CD4-positive, alpha-beta T cell (primary cell): ENCODE measurements at regions not wholly inside any gene's neighbourhood (a gene's known extent, or its start where the extent isn't known, plus 50 kb on each side); places are given as distances from the start of the nearest gene placed in this dataset.

ENCODE experiments used
- ATAC-seq: fragments of 200-7000 bp; cut with Tn5 transposase; one replicate; pipeline ENCODE4 v1.10.0; 2022; ENCODE audit warnings: mild to moderate bottlenecking; ENCODE audit not compliant: poor library complexity
- CTCF ChIA-PET: fragments of 350-600 bp; sonication (Branson Sonifier 250); formaldehyde crosslinking; loops from one replicate; lab custom pipeline; 2021; ENCODE audit warnings: antibody characterized with exemption, inconsistent platforms; lab: Charles Lee
- POLR2A ChIA-PET: fragments of 350-600 bp; sonication (Branson Sonifier 250); formaldehyde crosslinking; loops from one replicate; lab custom pipeline; 2021; ENCODE audit warnings: antibody characterized with exemption, inconsistent platforms; lab: Charles Lee
- DNase-seq, 14 experiments: peaks; one replicate each; pipeline ENCODE4 v3.0.0-alpha.2; 2013 to 2020; ENCODE audit warnings: mixed read lengths in 2 of 14
- H3K27ac ChIP-seq, 2 donors: one replicate each; pipeline versions ENCODE4 v1.5.1 to v1.7.0; 2013; ENCODE audit warnings: low read length in 2 of 2, low read depth in 1 of 2, mild to moderate bottlenecking in 1 of 2
- H3K27me3 ChIP-seq, 2 experiments: 1 replicate in 1 of 2; 2 replicates in 1 of 2; pipeline versions ENCODE4 v1.6.1 to v1.7.0; 2013; ENCODE audit warnings: low read length in 2 of 2, control low read depth in 1 of 2, mild to moderate bottlenecking in 1 of 2, moderate library complexity in 1 of 2; ENCODE audit not compliant: insufficient read depth in 2 of 2, control insufficient read depth in 1 of 2
- H3K36me3 ChIP-seq: one replicate; pipeline ENCODE4 v1.6.1; 2013; ENCODE audit warnings: low read length, control low read depth; ENCODE audit not compliant: insufficient read depth
- H3K4me1 ChIP-seq: one replicate; pipeline ENCODE4 v1.6.1; 2013; ENCODE audit warnings: low read length, control low read depth; ENCODE audit not compliant: insufficient read depth
- H3K4me3 ChIP-seq: one replicate; pipeline ENCODE4 v1.5.1; 2013; ENCODE audit warnings: mild to moderate bottlenecking, low read length, moderate library complexity
- H3K9me3 ChIP-seq, 2 experiments: 1 replicate in 1 of 2; 2 replicates in 1 of 2; pipeline versions ENCODE4 v1.6.1 to v1.7.0; 2013; ENCODE audit warnings: low read length in 2 of 2, mild to moderate bottlenecking in 2 of 2, control low read depth in 1 of 2, moderate library complexity in 1 of 2; ENCODE audit not compliant: control insufficient read depth in 1 of 2, insufficient read depth in 1 of 2
- H3K27ac Mint-ChIP-seq: one replicate; pipeline ENCODE4 v1.8.0; 2020; ENCODE audit warnings: mixed read lengths
- H3K27me3 Mint-ChIP-seq: one replicate; pipeline ENCODE4 v1.8.0; 2021; ENCODE audit warnings: mixed read lengths
- H3K36me3 Mint-ChIP-seq: one replicate; pipeline ENCODE4 v1.8.0; 2021; ENCODE audit warnings: low read depth, mixed read lengths
- H3K4me1 Mint-ChIP-seq: one replicate; pipeline ENCODE4 v1.8.0; 2021; ENCODE audit warnings: low read depth, mixed read lengths
- H3K4me3 Mint-ChIP-seq: one replicate; pipeline ENCODE4 v1.8.0; 2020; ENCODE audit warnings: mild to moderate bottlenecking, mixed read lengths
- H3K9me3 Mint-ChIP-seq: one replicate; pipeline ENCODE4 v1.8.0; 2020; ENCODE audit warnings: mixed read lengths
- CTCF ChIP-seq: fragments of 200-600 bp; IDR thresholded peaks from one replicate; pipeline ENCODE4 v1.8.0; 2022; ENCODE audit warnings: antibody characterized with exemption, mild to moderate bottlenecking
- intact Hi-C, 2 experiments: fragments of 100-400 bp; cut with DNase I in 1 of 2; cut with micrococcal nuclease in 1 of 2; formaldehyde crosslinking; loops; one replicate each; pipeline versions ENCODE4 v1.15.1 to v1.9.0; 2023 to 2025; cut with DNase I, micrococcal nuclease

GRCh38 chr15:95068701-95069521 is 837.5 kb downstream of the MCTP2 start:
- intact Hi-C loops = no loop called here
- CTCF ChIA-PET = no interaction called here
- Histone ChIP-seq H3K36me3 (no peaks in the 10 kb centered on the region), H3K9me3 (peaks cover 0 to 3% of the 10 kb centered on the region in 2 experiments), H3K4me1 (no peaks in the 10 kb centered on the region), H3K27me3 (no peaks in the 10 kb centered on the region), H3K27ac (no peak overlapping the region), H3K4me3 (no peak overlapping the region)
- DNase-seq = no peak
- H3K27me3 Mint-ChIP-seq = no peaks in the 10 kb centered on the region
- POLR2A ChIA-PET = no interaction called here
- no peak for TF ChIP-seq CTCF
- no peaks in the 10 kb centered on the region for H3K4me1 Mint-ChIP-seq
- H3K9me3 Mint-ChIP-seq = no peaks in the 10 kb centered on the region
- no peaks in the 10 kb centered on the region for H3K36me3 Mint-ChIP-seq
- ATAC-seq = no peak
- no peak overlapping the region for H3K4me3 Mint-ChIP-seq
- no peak overlapping the region for H3K27ac Mint-ChIP-seq

DNA sequence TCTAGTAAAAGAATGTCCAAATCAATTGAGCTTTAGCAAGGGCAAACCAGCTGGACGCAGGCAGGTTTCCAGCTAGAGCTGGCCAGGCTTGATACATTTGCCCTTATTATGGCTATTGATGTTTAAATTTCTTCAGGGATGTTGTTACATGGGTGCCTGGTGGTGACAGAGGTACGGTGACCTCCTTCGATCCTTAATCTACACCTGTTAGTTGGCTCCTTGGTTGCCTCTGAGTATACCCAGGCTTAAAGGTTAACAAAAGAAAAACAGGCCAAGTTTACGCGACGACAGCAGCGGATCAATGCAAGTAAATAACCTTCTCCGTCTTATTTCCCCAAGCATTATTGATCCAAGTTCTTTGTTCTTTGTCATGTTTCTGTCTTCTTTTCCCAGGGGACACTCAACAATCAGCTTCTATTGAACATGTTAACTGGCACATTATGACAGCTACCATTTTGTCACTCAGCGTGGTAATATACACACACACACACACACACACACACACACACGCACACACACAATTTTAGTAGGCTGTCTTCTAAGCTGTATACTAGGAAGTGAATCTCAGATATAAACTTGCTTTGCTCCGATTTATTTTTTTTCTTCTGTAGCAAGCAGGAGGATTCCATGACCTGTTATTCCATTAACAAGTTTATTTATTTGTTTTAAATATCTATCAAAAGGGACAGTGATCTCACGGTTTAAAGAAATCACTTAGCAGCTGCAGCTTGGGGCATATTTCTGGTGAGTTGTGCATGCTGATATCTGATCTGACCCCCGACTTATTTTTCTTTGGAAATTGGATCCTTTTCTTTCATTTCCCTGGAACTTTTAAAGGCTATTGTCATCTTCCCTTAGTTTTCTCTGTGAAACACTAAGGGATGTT is 844.7 kb downstream of the MCTP2 start:
- Histone ChIP-seq H3K4me3 (no peak overlapping the region), H3K36me3 (no peaks in the 10 kb centered on the region), H3K4me1 (no peaks in the 10 kb centered on the region), H3K9me3 (no peaks in the 10 kb centered on the region), H3K27me3 (no peaks in the 10 kb centered on the region), H3K27ac (no peak overlapping the region)
- intact Hi-C loops = no loop called here
- Mint-ChIP-seq H3K4me3 (no peak overlapping the region), H3K27me3 (no peaks in the 10 kb centered on the region), H3K4me1 (no peaks in the 10 kb centered on the region), H3K36me3 (no peaks in the 10 kb centered on the region), H3K9me3 (peaks cover 2% of the 10 kb centered on the region), H3K27ac (no peak overlapping the region)
- ATAC-seq (no peak), DNase-seq (no peak)
- no peak for TF ChIP-seq CTCF
- ChIA-PET POLR2A (no interaction called here), CTCF (no interaction called here)

DNA sequence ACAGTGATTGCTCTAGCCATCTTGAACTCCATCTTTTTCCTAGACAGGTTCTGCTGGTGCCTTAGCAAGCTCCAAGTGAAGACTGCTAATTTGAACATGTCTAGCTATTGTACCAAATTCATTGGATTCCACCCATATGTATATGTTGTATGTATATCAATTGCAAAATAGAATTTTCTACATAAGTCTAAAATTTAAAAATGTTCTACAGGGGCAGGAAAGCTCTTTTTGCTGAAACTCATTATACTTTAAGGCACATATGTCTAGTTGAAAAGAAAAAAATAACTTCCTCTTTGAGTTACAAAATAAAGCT is 845.3 kb downstream of the MCTP2 start:
- Histone ChIP-seq H3K36me3 (no peaks in the 10 kb centered on the region), H3K9me3 (no peaks in the 10 kb centered on the region), H3K4me1 (no peaks in the 10 kb centered on the region), H3K4me3 (no peak overlapping the region), H3K27ac (no peak overlapping the region), H3K27me3 (no peaks in the 10 kb centered on the region)
- intact Hi-C loops = no loop called here
- ATAC-seq (no peak), DNase-seq (no peak)
- Mint-ChIP-seq H3K36me3 (no peaks in the 10 kb centered on the region), H3K27ac (no peak overlapping the region), H3K27me3 (no peaks in the 10 kb centered on the region), H3K9me3 (peaks cover 2% of the 10 kb centered on the region), H3K4me3 (no peak overlapping the region), H3K4me1 (no peaks in the 10 kb centered on the region)
- CTCF ChIA-PET = no interaction called here
- POLR2A ChIA-PET = no interaction called here
- no peak for TF ChIP-seq CTCF
